H9 (cell line): ENCODE measurements at regions not wholly inside any gene's neighbourhood (a gene's known extent, or its start where the extent isn't known, plus 50 kb on each side); places are given as distances from the start of the nearest gene placed in this dataset.

ENCODE experiments used
- DNase-seq: peaks from one replicate; pipeline ENCODE4 v3.0.0-alpha.2; 2017
- H2AFZ ChIP-seq: one replicate; pipeline ENCODE4 v1.6.1; 2013; ENCODE audit warnings: mild to moderate bottlenecking, low read length, control low read depth, moderate library complexity
- H2AK5ac ChIP-seq: 2 replicates; pipeline ENCODE4 v1.6.1; 2013; ENCODE audit warnings: low read length, control low read depth, mixed read lengths; ENCODE audit not compliant: insufficient read length
- H2BK120ac ChIP-seq: one replicate; pipeline ENCODE4 v1.6.1; 2013; ENCODE audit warnings: low read depth, mild to moderate bottlenecking, low read length, control low read depth, inconsistent platforms; ENCODE audit not compliant: poor library complexity, severe bottlenecking
- H2BK12ac ChIP-seq: 2 replicates; pipeline ENCODE4 v1.6.1; 2013; ENCODE audit warnings: low read length, control low read depth, mixed read lengths, low read depth; ENCODE audit not compliant: insufficient read length
- H2BK15ac ChIP-seq: 2 replicates; pipeline ENCODE4 v1.6.1; 2013; ENCODE audit warnings: low read depth, low read length, control low read depth
- H2BK20ac ChIP-seq: one replicate; pipeline ENCODE4 v1.6.1; 2013; ENCODE audit warnings: low read depth, mild to moderate bottlenecking, low read length, control low read depth, inconsistent platforms; ENCODE audit not compliant: poor library complexity, severe bottlenecking
- H2BK5ac ChIP-seq: 2 replicates; pipeline ENCODE4 v1.6.1; 2013; ENCODE audit warnings: low read length, control low read depth, mixed read lengths; ENCODE audit not compliant: insufficient read length
- H3K14ac ChIP-seq: 2 replicates; pipeline ENCODE4 v1.6.1; 2013; ENCODE audit warnings: low read length, control low read depth; ENCODE audit not compliant: insufficient read depth
- H3K18ac ChIP-seq: 2 replicates; pipeline ENCODE4 v1.6.1; 2013; ENCODE audit warnings: low read depth, mild to moderate bottlenecking, mixed read lengths, low read length, control low read depth; ENCODE audit not compliant: insufficient read length
- H3K23ac ChIP-seq: 2 replicates; pipeline ENCODE4 v1.6.1; 2013; ENCODE audit warnings: low read length, control low read depth, mixed read lengths, low read depth; ENCODE audit not compliant: insufficient read length
- H3K23me2 ChIP-seq: 2 replicates; pipeline ENCODE4 v1.6.1; 2013; ENCODE audit warnings: low read depth, mild to moderate bottlenecking, mixed read lengths, low read length, control low read depth; ENCODE audit not compliant: insufficient read length, poor library complexity, severe bottlenecking
- H3K27ac ChIP-seq: 2 replicates; pipeline ENCODE4 v1.5.1; 2013; ENCODE audit warnings: low read length, control low read depth, mixed read lengths, low read depth; ENCODE audit not compliant: insufficient read length
- H3K27me3 ChIP-seq: 2 replicates; pipeline ENCODE4 v1.6.1; 2013; ENCODE audit warnings: low read length, control low read depth, inconsistent platforms; ENCODE audit not compliant: insufficient read depth
- H3K4ac ChIP-seq: 2 replicates; pipeline ENCODE4 v1.6.1; 2013; ENCODE audit warnings: low read depth, mild to moderate bottlenecking, control low read depth, inconsistent platforms, low read length, moderate library complexity
- H3K4me1 ChIP-seq: 2 replicates; pipeline ENCODE4 v1.6.1; 2013; ENCODE audit warnings: low read length, control low read depth, inconsistent platforms; ENCODE audit not compliant: insufficient read depth
- H3K4me2 ChIP-seq: 2 replicates; pipeline ENCODE4 v1.6.1; 2013; ENCODE audit warnings: low read length, control low read depth, mixed read lengths; ENCODE audit not compliant: insufficient read length, insufficient read depth
- H3K56ac ChIP-seq: 2 replicates; pipeline ENCODE4 v1.6.1; 2013; ENCODE audit warnings: low read depth, mild to moderate bottlenecking, mixed read lengths, low read length, control low read depth; ENCODE audit not compliant: insufficient read length
- H3K79me1 ChIP-seq: 2 replicates; pipeline ENCODE4 v1.6.1; 2013; ENCODE audit warnings: low read depth, mild to moderate bottlenecking, moderate library complexity, low read length, control low read depth, inconsistent platforms; ENCODE audit not compliant: insufficient read depth, poor library complexity, severe bottlenecking
- H3K79me2 ChIP-seq: 2 replicates; pipeline ENCODE4 v1.6.1; 2013; ENCODE audit warnings: low read length, control low read depth, inconsistent platforms; ENCODE audit not compliant: insufficient read depth
- H3K9ac ChIP-seq: 2 replicates; pipeline ENCODE4 v1.6.1; 2013; ENCODE audit warnings: low read length, control low read depth, mixed read lengths; ENCODE audit not compliant: insufficient read length; ENCODE audit errors: extremely low read depth
- H3K9me3 ChIP-seq: one replicate; pipeline ENCODE4 v1.6.1; 2013; ENCODE audit warnings: low read depth, low read length, inconsistent platforms; ENCODE audit not compliant: control insufficient read depth
- H3T11ph ChIP-seq: one replicate; pipeline ENCODE4 v1.6.1; 2013; ENCODE audit warnings: mild to moderate bottlenecking, low read length, control low read depth, inconsistent platforms
- H4K20me1 ChIP-seq: one replicate; pipeline ENCODE4 v1.6.1; 2013; ENCODE audit not compliant: control insufficient read depth, insufficient read length, insufficient read depth
- H4K5ac ChIP-seq: 2 replicates; pipeline ENCODE4 v1.6.1; 2013; ENCODE audit warnings: low read depth, mild to moderate bottlenecking, mixed read lengths, low read length, control low read depth; ENCODE audit not compliant: insufficient read length
- H4K8ac ChIP-seq: replicated peaks from 2 replicates; pipeline ENCODE4 v1.6.1; 2013; ENCODE audit warnings: low read length, control low read depth, mixed read lengths, low read depth; ENCODE audit not compliant: insufficient read length
- H4K91ac ChIP-seq: 2 replicates; pipeline ENCODE4 v1.6.1; 2013; ENCODE audit warnings: low read depth, mild to moderate bottlenecking, moderate library complexity, mixed read lengths, low read length, control low read depth; ENCODE audit not compliant: insufficient read length
- H3K27ac Mint-ChIP-seq, 3 experiments: 2 replicates in 2 of 3; 3 replicates in 1 of 3; pipeline ENCODE4 v1.8.0; 2020 to 2021; ENCODE audit warnings: mixed read lengths in 3 of 3, mild to moderate bottlenecking in 1 of 3, moderate library complexity in 1 of 3
- H3K27me3 Mint-ChIP-seq: 2 replicates; pipeline ENCODE4 v1.8.0; 2021; ENCODE audit warnings: low read depth, mild to moderate bottlenecking, moderate library complexity, mixed read lengths
- H3K36me3 Mint-ChIP-seq, 3 experiments: 2 replicates in 2 of 3; 3 replicates in 1 of 3; pipeline ENCODE4 v1.8.0; 2020 to 2021; ENCODE audit warnings: low read depth in 3 of 3, mixed read lengths in 3 of 3; ENCODE audit not compliant: insufficient read depth in 1 of 3
- H3K4me1 Mint-ChIP-seq, 2 experiments: 2 replicates each; pipeline ENCODE4 v1.8.0; 2020; ENCODE audit warnings: mixed read lengths in 2 of 2
- H3K4me3 Mint-ChIP-seq, 2 experiments: 2 replicates in 1 of 2; 3 replicates in 1 of 2; pipeline ENCODE4 v1.8.0; 2020 to 2021; ENCODE audit warnings: mild to moderate bottlenecking in 2 of 2, mixed read lengths in 2 of 2, moderate library complexity in 1 of 2
- H3K9me3 Mint-ChIP-seq, 2 experiments: 2 replicates in 1 of 2; 3 replicates in 1 of 2; pipeline ENCODE4 v1.8.0; 2020; ENCODE audit warnings: mild to moderate bottlenecking in 2 of 2, mixed read lengths in 2 of 2, moderate library complexity in 1 of 2
- CTCF ChIP-seq: fragments of 200-600 bp; sonication (generic); conservative IDR thresholded peaks from 3 replicates; pipeline ENCODE4 v1.8.0; 2021; ENCODE audit warnings: antibody characterized with exemption, mild to moderate bottlenecking
- WGBS: extraction: QIAGEN DNeasy Blood & Tissue Kit; methylation state at CpG from one replicate; pipeline ENCODE4 v1.1.7; 2013; ENCODE audit warnings: missing lambda C conversion rate, low lambda C conversion rate, mixed read lengths; ENCODE audit not compliant: insufficient read length; ENCODE audit errors: extremely low coverage; 5-methylcytosine and 5-hydroxymethylcytosine counted together

DNA sequence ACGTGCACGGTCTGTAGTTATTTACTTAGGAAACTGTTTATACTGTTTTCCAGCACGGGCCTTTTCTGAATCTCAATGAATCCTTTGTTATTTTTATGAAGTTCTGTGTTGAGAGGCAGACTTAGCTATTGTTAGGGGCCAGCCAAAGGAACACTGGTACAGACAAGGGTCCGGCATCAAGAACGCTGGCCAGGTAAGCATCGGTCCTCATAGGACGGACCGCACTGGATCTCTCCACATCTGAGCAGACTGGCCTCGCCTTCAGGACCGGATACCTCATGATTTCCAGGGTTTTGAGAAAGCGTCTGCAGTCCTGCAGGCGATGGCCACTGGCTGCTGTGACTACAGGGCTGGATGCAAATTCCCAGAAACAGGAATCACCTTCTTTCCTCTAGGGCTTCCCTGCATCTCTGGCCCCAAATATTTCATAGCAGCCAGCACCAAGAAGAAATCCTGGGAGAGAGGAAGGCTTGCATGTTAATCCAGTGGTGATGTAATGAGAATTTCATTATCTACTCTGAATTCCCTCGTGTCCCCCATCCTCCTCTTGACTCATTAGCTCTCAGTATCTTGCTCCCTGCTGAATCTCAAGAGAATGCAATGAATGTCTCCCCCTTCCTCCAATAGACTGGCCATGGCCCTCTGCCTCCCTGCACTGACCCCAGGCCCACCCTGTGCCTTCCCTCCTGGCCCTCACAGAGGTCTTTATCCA lies 325.4 kb upstream of the NPVF start:
- H3K27ac ChIP-seq = no peak overlapping the region
- H4K5ac ChIP-seq = no peak overlapping the region
- H3K4me1 ChIP-seq = peaks cover 7% of the 10 kb centered on the region; the same call in 1 of the 2 replicates
- no CpG with 5 or more reads among the region's 13 CpGs for WGBS
- no peak overlapping the region for H2AFZ ChIP-seq
- H3K27me3 ChIP-seq = no peaks in the 10 kb centered on the region
- no peak overlapping the region for H4K8ac ChIP-seq
- H3K36me3 Mint-ChIP-seq = peaks cover 0 to 5% (median 2%) of the 10 kb centered on the region in 3 experiments; a peak in 4 of 7 replicates
- no peak for DNase-seq
- peaks cover 0 to 5% of the 10 kb centered on the region in 2 experiments; a peak in 3 of 5 replicates for H3K9me3 Mint-ChIP-seq
- no peak overlapping the region for H3K23ac ChIP-seq
- no peaks in the 10 kb centered on the region for H3K9me3 ChIP-seq
- no peak overlapping the region; a peak in 1 of 7 replicates for H3K27ac Mint-ChIP-seq
- no peak overlapping the region for H3K18ac ChIP-seq
- H3K14ac ChIP-seq = peak overlapping the region; percentile 62; the same call in 1 of the 2 replicates
- H3K9ac ChIP-seq = no peak overlapping the region
- H3K79me1 ChIP-seq = no peaks in the 10 kb centered on the region
- no peak overlapping the region for H2BK12ac ChIP-seq
- no peak overlapping the region for H2BK120ac ChIP-seq
- no peak for TF ChIP-seq CTCF
- no peaks in the 10 kb centered on the region for H3K23me2 ChIP-seq
- H3K79me2 ChIP-seq = no peaks in the 10 kb centered on the region
- H3K27me3 Mint-ChIP-seq = peaks cover 9% of the 10 kb centered on the region
- H2AK5ac ChIP-seq = no peak overlapping the region
- H3K4me2 ChIP-seq = no peak overlapping the region
- H2BK15ac ChIP-seq = no peak overlapping the region
- H4K20me1 ChIP-seq = no peaks in the 10 kb centered on the region
- no peak overlapping the region for H3K4me3 Mint-ChIP-seq
- no peak overlapping the region for H3T11ph ChIP-seq
- no peak overlapping the region for H4K91ac ChIP-seq
- H3K4me1 Mint-ChIP-seq = peaks cover 25 to 43% of the 10 kb centered on the region in 2 experiments
- H3K4ac ChIP-seq = no peak overlapping the region
- H3K56ac ChIP-seq = no peak overlapping the region
- no peak overlapping the region for H2BK20ac ChIP-seq
- no peak overlapping the region for H2BK5ac ChIP-seq
